Caco-2 (cell line): ENCODE measurements at regions not wholly inside any gene's neighbourhood (a gene's known extent, or its start where the extent isn't known, plus 50 kb on each side); places are given as distances from the start of the nearest gene placed in this dataset.
"Not testable (repeated sequence)": the region's sequence is repeated elsewhere in the genome, so short reads cannot be mapped to it uniquely, and the experiment has no call there.

Source experiments
- BruUV-seq: library from RNA; stranded (reverse); fragments of 400-500 nt; replicated peaks from 2 replicates; lab custom pipeline; 2021; lab: Mats Ljungman, UMichigan
- CTCF ChIA-PET: fragments of 300-600 bp; sonication (Branson Sonifier 250); formaldehyde crosslinking; loops from one replicate; lab custom pipeline; 2022; ENCODE audit warnings: antibody characterized with exemption; lab: Charles Lee
- POLR2A ChIA-PET: fragments of 300-600 bp; sonication (Branson Sonifier 250); formaldehyde crosslinking; loops from one replicate; lab custom pipeline; 2022; ENCODE audit warnings: antibody characterized with exemption; lab: Charles Lee
- DNase-seq, 2 experiments: peaks; one replicate each; pipeline versions ENCODE4 v3.0.0 to v3.0.0-alpha.2; 2020 to 2022
- H3K27me3 ChIP-seq: replicated peaks from 2 replicates; pipeline ENCODE4 v1.6.0; 2011; ENCODE audit warnings: low read length; ENCODE audit not compliant: control insufficient read depth, insufficient read depth
- H3K36me3 ChIP-seq: 2 replicates; pipeline ENCODE4 v1.5.1; 2011; ENCODE audit warnings: low read length; ENCODE audit not compliant: control insufficient read depth, insufficient read depth
- H3K4me1 ChIP-seq: fragments of 250-450 bp; sonication (Bioruptor Pico); 2 replicates; pipeline ENCODE4 v1.5.1; 2020; ENCODE audit warnings: mild to moderate bottlenecking
- H3K4me3 ChIP-seq: 2 replicates; pipeline ENCODE4 v1.5.1; 2011; ENCODE audit warnings: low read depth, mild to moderate bottlenecking, control low read depth, low read length
- H3K9me3 ChIP-seq: fragments of 250-450 bp; sonication (Bioruptor Pico); 2 replicates; pipeline ENCODE4 v1.5.1; 2020; ENCODE audit warnings: mild to moderate bottlenecking, moderate library complexity
- H3K27ac Mint-ChIP-seq: one replicate; pipeline ENCODE4 v1.8.0; 2022; ENCODE audit warnings: mixed read lengths; ENCODE audit not compliant: unreplicated experiment
- H3K27me3 Mint-ChIP-seq: one replicate; pipeline ENCODE4 v1.8.0; 2022; ENCODE audit warnings: mixed read lengths; ENCODE audit not compliant: insufficient read depth, unreplicated experiment
- H3K36me3 Mint-ChIP-seq: one replicate; pipeline ENCODE4 v1.8.0; 2022; ENCODE audit warnings: mild to moderate bottlenecking, mixed read lengths; ENCODE audit not compliant: insufficient read depth, unreplicated experiment
- H3K4me1 Mint-ChIP-seq: one replicate; pipeline ENCODE4 v1.8.0; 2022; ENCODE audit warnings: low read depth, mixed read lengths; ENCODE audit not compliant: unreplicated experiment
- H3K4me3 Mint-ChIP-seq: one replicate; pipeline ENCODE4 v1.8.0; 2022; ENCODE audit warnings: mild to moderate bottlenecking, moderate library complexity, mixed read lengths; ENCODE audit not compliant: unreplicated experiment
- H3K9me3 Mint-ChIP-seq: one replicate; pipeline ENCODE4 v1.8.0; 2022; ENCODE audit warnings: mixed read lengths; ENCODE audit not compliant: unreplicated experiment
- CTCF ChIP-seq, 2 experiments: fragments of 200-600 bp in 1 of 2; IDR thresholded peaks; 1 replicate in 1 of 2; 2 replicates in 1 of 2; pipeline versions ENCODE4 v1.5.1 to v1.8.0; 2011 to 2022; ENCODE audit warnings: antibody characterized with exemption in 1 of 2, control low read depth in 1 of 2, inconsistent platforms in 1 of 2, low read depth in 1 of 2, low read length in 1 of 2, mild to moderate bottlenecking in 1 of 2, moderate library complexity in 1 of 2; ENCODE audit not compliant: insufficient read depth in 1 of 2, severe bottlenecking in 1 of 2, unreplicated experiment in 1 of 2
- intact Hi-C: fragments of 100-400 bp; cut with micrococcal nuclease; formaldehyde crosslinking; loops from one replicate; pipeline ENCODE4 v1.10.0; 2022; ENCODE audit not compliant: unreplicated experiment

GRCh38 chr11:112345706-112346105 is 85.0 kb upstream of the PLET1 start:
- Histone ChIP-seq H3K9me3 (no peaks in the 10 kb centered on the region), H3K27me3 (no peaks in the 10 kb centered on the region), H3K36me3 (no peaks in the 10 kb centered on the region), H3K4me3 (no peak overlapping the region), H3K4me1 (no peaks in the 10 kb centered on the region)
- peak; percentile 20 to 45 for DNase-seq
- H3K27ac Mint-ChIP-seq = no peak overlapping the region
- ChIA-PET CTCF (interaction anchor here (1.2 kb wide), 1 partner anchor 210 kb away, joined by 5 read pairs; no protein-coding TSS in a partner anchor), POLR2A (no interaction called here)
- BruUV-seq = no TSS peak
- intact Hi-C loops = loop anchor here (10.0 kb wide), 1 partner anchor 209 kb away; no protein-coding TSS in a partner anchor
- TF ChIP-seq CTCF (IDR thresholded peaks at IDR 0.05; ENCODE audit: insufficient read depth in 1 of 2, low read depth in 1 of 2, low read length in 1 of 2, severe bottlenecking in 1 of 2, unreplicated experiment in 1 of 2) = peak; percentile 44 to 46
- H3K4me1 Mint-ChIP-seq = no peaks in the 10 kb centered on the region
- H3K36me3 Mint-ChIP-seq = no peaks in the 10 kb centered on the region
- H3K9me3 Mint-ChIP-seq = no peaks in the 10 kb centered on the region
- H3K4me3 Mint-ChIP-seq = no peak overlapping the region
- peaks cover 7% of the 10 kb centered on the region for H3K27me3 Mint-ChIP-seq

GRCh38 chr11:112346586-112346985 is 85.9 kb upstream of the PLET1 start:
- no TSS peak for BruUV-seq
- Histone ChIP-seq H3K4me1 (no peaks in the 10 kb centered on the region), H3K9me3 (no peaks in the 10 kb centered on the region), H3K4me3 (no peak overlapping the region), H3K36me3 (no peaks in the 10 kb centered on the region), H3K27me3 (no peaks in the 10 kb centered on the region)
- H3K4me3 Mint-ChIP-seq = no peak overlapping the region
- no peaks in the 10 kb centered on the region for H3K36me3 Mint-ChIP-seq
- H3K27ac Mint-ChIP-seq = no peak overlapping the region
- no peaks in the 10 kb centered on the region for H3K9me3 Mint-ChIP-seq
- H3K4me1 Mint-ChIP-seq = no peaks in the 10 kb centered on the region
- ChIA-PET CTCF (interaction anchor here (0.6 to 1.2 kb wide), 2 partner anchors 10 to 209 kb away, joined by 3 to 5 read pairs; no protein-coding TSS in a partner anchor), POLR2A (no interaction called here)
- intact Hi-C loops = loop anchor here (10.0 kb wide), 1 partner anchor 208 kb away; no protein-coding TSS in a partner anchor
- H3K27me3 Mint-ChIP-seq = peaks cover 7% of the 10 kb centered on the region
- peak in 1 of 2 experiments; percentile 10 for DNase-seq
- no peak for TF ChIP-seq CTCF (IDR thresholded peaks at IDR 0.05; ENCODE audit: insufficient read depth in 1 of 2, low read depth in 1 of 2, low read length in 1 of 2, severe bottlenecking in 1 of 2, unreplicated experiment in 1 of 2)

GRCh38 chr11:112348480-112349029 is 87.9 kb upstream of the PLET1 start:
- no peaks in the 10 kb centered on the region for H3K36me3 Mint-ChIP-seq
- H3K9me3 Mint-ChIP-seq = no peaks in the 10 kb centered on the region
- H3K27me3 Mint-ChIP-seq = peaks cover 10% of the 10 kb centered on the region
- Histone ChIP-seq H3K9me3 (no peaks in the 10 kb centered on the region), H3K4me1 (no peaks in the 10 kb centered on the region), H3K27me3 (no peaks in the 10 kb centered on the region), H3K36me3 (no peaks in the 10 kb centered on the region), H3K4me3 (no peak overlapping the region)
- no TSS peak for BruUV-seq
- POLR2A ChIA-PET = no interaction called here
- H3K27ac Mint-ChIP-seq = no peak overlapping the region
- intact Hi-C loops = loop anchor here (10.0 kb wide), 1 partner anchor 206 kb away; no protein-coding TSS in a partner anchor
- no peak for TF ChIP-seq CTCF (IDR thresholded peaks at IDR 0.05; ENCODE audit: insufficient read depth in 1 of 2, low read depth in 1 of 2, low read length in 1 of 2, severe bottlenecking in 1 of 2, unreplicated experiment in 1 of 2)
- DNase-seq = no peak
- H3K4me3 Mint-ChIP-seq = no peak overlapping the region
- H3K4me1 Mint-ChIP-seq = no peaks in the 10 kb centered on the region
- CTCF ChIA-PET = no interaction called here

- BruUV-seq, DNase-seq, H3K4me1 ChIP-seq, H3K27me3 ChIP-seq, H3K9me3 ChIP-seq, H3K36me3 ChIP-seq, H3K36me3 Mint-ChIP-seq, H3K4me1 Mint-ChIP-seq, H3K9me3 Mint-ChIP-seq, intact Hi-C loops, POLR2A ChIA-PET, H3K27ac Mint-ChIP-seq, H3K4me3 Mint-ChIP-seq, CTCF ChIA-PET, H3K4me3 ChIP-seq: not testable (repeated sequence)
- peaks cover 14% of the 10 kb centered on the region for H3K27me3 Mint-ChIP-seq
Observed at GRCh38 chr11:112351423-112351822, 90.8 kb upstream of the PLET1 start.
